Stimulated activated CD4-positive, alpha-beta T cell treated with anti-CD3 and anti-CD28 coated beads, Interleukin-12 subunit alpha, Interleukin-12 subunit beta, amount 100 ng/mL, for 24 hours (primary cell): ENCODE measurements at regions not wholly inside any gene's neighbourhood (a gene's known extent, or its start where the extent isn't known, plus 50 kb on each side); places are given as distances from the start of the nearest gene placed in this dataset.
"Not testable (repeated sequence)": the region's sequence is repeated elsewhere in the genome, so short reads cannot be mapped to it uniquely, and the experiment has no call there.

ENCODE experiments used
- DNase-seq, 2 experiments: peaks; one replicate each; pipeline ENCODE4 v3.0.0-alpha.2; 2020; ENCODE audit warnings: low read depth in 2 of 2

DNA sequence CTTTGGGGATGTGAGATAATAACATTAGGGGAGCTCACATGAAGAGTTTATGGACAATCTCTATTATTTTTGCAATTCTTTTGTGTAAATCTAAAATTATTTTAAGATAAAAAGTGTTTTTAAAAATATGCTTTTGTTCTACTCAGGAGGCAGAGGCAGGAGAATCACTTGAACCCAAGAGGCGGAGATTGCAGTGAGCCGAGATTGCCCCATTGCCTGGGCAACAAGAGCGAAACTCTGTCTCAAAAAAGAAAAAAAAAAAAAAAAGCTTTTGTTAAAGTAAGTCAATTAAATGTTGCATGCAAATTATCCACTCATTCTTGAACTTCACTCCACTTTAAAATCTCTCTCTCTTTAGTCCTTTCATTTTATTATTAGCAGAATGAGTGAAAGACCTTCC, 193.3 kb upstream of the IRS2 start:
- not testable (repeated sequence) for DNase-seq

DNA sequence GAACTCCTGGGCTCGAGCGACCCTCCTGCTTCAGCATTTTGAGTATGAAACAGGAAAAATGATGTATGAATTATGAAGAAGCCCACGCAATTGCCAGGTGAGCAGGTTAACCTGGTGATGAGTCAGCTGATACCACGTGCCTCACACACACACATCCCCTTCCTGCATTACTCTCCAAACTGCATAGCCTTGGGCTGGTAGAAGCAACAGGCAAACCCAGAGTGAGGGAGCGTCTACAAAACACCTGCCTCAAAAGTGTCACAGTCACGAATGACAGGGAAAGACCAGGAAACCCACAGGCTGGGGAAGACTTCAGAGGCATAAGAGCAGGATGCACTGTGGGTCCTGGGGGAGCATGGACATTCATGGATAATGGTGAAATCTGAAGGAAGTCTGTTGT, 192.8 kb upstream of the IRS2 start:
- no peak for DNase-seq

DNA sequence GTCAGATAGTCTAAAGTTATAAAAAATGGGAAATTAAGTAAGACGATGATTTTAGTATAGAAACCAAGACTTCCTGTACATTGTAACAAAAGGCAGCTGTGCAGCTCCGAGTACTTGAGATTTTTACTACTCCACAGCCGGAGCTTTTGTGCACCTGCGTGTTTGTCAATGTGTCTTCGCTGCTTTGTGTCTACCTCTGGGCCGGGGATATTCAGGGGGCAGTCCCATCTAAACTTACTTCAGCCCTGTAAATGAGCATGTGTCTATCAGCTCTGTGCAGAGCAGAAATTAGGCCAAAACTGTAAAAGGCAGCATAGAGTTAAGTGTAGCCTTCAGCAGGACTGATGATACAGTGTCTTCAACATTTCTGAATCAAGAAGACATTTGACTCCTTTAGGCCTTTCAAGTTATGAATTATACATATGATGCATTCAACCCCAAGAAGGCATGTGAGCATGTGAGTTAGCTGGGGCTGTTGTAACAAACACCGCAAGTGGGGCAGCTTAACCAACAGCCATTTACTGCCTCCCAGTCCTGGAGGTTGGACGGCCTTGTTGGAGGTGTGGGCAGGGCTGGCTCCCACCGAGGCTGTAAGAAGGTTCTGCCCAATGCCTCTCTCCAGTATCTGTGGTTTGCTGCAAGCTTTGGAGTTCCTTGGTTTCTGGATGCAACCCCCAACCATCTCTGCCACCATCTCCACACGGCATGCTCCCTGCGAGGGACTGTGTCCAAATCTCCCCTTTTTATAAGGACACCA, 191.0 kb upstream of the IRS2 start:
- no peak for DNase-seq

DNA sequence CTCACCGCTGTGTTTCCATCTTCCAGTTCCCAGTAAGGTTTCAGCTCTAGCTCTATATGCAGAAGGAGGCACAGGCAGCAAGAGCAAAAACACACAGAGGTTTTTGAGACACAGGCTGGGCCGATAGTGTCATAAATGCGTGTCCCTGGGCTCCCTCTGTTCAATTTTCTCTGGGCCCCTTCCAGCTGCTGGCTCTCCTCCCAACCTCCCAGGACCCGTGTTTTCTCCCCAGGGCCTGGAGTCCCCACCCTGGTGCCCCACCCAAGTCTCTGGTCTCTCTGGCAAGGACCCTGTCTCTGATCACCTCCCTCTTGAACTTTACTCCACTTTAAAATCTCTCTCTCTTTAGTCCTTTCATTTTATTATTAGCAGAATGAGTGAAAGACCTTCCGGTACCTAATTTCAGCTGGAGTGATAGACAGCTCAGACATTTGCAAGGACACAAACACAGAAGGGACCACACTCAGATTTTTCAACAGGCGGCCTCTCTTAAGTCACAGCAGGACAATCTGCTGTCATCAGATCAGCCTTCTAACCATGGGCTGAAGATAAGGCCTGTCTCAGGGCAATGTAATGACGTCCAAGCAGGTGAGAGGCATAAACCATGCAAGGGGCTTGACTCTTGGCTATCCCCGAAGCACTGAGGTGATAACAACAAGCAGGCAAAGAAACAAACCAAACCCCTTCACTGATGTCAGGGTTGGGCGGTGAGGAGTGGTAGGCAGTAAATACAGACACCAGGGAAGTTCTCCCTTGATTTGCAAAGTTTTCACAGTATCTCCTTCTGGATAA, 190.0 kb upstream of the IRS2 start:
- DNase-seq = no peak

DNA sequence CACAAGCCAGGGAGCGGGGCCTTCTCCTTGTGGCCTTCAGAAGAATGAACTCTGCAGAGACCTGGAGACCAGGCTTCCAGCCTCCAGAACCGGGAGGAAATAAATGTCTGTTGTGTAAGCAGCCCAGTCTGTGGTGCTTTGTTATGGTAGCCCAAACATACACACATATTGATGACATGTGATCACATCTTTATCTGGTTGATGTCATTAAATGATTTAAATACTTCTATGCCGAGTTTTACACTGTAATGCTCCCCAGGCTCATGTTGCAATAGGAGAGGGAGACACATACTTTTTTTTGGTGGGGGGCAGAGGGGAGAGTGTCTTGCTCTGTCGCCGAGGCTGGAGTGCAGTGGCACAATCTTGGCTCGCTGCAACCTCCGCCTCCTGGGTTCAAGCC, 188.0 kb upstream of the IRS2 start:
- DNase-seq = no peak

DNA sequence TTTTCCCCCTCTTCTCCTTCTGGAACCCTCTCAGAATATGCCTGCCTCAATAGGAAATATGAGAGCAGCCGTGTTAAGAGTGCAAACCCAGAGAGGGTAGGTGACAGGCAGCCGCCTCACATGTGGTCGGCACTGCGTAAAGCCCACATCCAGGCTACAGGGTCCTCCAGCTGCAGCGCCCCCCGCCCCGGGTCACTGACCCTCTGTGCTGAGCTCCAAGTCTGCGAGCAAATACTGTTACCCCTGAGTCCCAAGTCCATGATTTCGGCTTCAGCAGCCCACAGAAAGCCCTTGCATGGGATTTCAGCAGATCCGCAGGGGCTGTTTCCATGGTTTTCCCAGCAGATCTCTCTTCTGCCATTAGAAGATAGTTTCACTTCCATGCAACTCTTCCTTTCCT, 186.9 kb upstream of the IRS2 start:
- DNase-seq = no peak

DNA sequence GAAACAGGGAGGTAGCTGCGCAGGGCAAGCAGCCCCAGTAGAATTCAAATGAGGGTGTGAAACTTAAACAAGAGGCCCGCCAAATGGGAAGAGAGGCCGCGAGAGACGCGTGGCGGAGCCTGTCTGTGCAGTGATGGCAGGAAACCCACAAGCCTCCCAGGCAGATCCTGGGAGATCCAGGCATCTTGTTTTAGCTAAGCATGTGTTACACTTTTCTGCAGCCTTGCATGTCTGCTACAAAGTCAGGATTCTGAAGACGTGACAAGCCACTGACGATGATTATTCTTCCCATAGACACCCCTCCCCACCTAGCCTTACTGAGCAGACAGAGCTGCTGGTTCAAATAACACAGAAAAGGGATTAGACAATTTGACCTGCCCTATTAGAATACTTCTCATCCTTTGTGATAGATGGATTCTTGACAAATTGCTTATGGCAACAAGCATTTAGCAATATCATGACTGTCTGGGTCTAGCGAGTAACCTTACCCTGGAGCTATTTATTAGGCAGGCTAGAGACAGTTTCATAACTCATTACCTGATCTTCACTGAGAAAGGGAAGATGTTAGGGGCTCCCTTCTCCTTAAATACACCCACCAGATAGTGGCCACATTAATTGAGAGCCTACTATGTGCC, 185.2 kb upstream of the IRS2 start:
- no peak for DNase-seq

DNA sequence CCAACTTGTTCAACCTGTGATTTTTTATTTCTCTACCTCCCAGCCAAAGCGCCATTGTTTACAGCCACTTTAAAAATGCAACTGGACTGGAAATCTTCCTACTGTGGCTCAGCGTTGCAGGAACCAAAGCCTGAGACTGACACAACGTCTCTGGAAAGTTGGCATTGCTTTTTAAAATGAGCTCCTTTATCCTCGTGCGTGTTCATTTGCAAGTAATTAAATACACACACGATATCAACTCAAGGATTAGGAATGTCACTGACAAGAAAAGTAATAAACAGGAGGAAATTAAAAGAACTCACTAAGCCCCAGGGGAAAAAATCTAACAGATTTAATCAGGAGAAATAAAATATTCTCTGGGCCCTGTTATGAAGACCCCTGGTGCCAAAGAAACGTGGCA, 184.6 kb upstream of the IRS2 start:
- no peak for DNase-seq

DNA sequence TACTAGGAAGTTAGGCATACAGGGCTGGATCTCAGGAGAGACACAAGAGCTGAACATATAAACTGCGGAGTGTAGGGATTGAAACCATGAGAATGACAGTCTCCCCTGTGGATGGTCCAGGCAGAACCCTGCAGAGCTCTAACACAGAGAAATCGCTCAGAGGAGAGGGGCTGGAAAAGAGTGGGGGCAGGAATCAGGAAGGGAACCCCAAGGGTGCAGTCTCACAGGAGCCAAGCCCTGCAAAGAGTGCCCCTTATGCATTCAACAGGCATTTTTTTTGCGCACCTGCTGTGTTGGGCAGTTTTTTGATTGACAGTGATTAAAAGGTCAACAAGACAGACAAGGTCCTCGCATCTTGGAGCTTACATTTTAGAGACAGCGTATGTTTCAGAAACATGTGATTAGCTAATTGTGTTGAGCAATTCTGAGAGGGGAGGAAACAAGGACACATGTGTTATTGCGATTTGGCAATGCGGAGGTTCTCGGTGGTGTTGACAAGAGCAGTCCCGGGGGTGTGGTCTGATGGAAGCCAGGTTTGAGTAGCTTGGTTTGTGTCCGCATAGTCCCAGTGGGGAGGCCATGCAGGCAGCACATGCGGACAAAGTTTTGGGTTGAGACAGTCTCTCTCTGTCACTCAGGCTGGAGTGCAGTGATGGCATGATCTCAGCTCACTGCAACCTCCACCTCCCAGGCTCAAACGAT, 182.6 kb upstream of the IRS2 start:
- no peak for DNase-seq

DNA sequence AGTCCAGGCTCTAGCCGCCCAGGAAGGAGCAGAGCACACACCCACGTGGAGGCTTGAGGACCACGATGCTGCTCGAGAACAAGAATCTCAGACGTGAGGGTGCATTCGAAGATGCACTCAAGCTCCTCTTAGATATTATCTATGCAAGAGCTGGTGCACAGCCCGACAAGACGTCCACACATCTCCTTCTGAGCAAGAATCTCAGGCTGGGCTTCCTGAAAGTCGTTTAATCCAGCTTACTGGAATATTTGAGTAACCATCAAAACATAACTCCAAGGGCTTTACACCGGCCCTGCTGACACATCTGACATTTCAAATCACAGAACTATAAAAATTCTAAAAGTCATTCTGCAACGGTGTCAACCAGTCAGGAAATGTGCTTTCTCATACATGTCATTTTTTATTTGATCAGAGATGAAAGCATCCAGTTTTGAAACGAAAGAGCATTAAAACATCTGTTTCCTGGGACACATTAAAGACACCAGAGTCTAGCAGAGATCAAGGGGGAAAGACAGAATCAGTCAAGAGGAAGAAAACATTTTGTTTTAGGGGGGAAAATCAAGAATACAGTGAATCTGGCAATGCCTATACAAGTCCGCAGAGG, 177.7 kb upstream of the IRS2 start:
- DNase-seq = no peak

DNA sequence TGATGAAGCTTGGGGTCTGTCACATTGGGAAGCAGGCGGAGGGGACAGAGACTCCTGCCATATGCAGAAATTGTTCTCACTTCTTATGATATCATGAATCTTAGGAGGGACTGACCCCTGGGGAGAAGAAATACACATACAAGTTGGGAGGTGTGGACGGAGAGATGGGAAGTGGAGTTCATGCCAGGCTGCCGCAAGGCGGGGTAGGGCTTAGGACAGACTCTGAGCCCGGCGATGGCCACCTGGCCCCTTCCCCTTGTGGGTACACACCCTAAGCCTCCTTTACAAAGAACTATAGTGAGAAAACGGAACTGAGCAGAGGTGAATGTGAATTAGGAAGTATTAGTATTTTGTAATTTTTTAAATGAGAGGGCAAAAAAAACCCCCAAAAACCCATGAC, 177.0 kb upstream of the IRS2 start:
- DNase-seq = no peak

DNA sequence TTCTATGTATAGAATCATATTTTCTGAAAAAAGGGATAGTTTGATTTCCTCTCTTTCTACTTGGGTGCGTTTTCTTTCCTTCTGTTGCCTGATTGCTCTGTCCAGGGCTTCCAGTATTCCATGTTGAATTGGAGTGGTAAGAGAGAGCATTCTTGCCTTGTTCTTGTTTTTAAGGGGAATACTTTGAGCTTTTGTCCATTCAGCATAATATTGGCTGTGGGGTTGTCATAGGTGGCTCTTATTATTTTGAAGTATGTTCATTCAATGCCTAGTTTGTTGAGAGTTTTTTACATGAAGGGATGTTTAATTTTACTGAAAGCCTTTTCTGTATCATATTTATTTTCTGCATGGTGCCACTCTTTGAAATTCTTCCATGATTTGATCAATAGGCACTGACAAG, 173.5 kb upstream of the IRS2 start:
- no peak for DNase-seq

DNA sequence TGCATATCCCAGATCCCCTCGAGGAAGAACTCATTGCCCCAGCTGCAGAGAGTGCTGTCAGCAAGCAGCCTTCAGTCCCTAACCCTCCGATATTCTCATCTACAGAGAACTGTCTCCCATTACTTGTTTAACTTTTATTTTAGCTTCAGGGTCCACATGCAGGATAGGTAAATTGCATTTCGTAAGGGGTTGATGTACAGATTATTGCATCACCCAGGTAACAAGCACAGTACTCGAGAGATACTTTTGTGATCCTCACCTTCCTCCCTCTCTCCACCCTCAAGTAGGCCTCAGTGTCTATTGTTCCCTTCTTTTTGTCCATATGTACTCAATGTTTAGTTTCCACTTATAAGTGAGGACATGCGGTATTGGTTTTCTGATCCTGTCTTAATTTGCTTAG, 171.5 kb upstream of the IRS2 start:
- no peak for DNase-seq

DNA sequence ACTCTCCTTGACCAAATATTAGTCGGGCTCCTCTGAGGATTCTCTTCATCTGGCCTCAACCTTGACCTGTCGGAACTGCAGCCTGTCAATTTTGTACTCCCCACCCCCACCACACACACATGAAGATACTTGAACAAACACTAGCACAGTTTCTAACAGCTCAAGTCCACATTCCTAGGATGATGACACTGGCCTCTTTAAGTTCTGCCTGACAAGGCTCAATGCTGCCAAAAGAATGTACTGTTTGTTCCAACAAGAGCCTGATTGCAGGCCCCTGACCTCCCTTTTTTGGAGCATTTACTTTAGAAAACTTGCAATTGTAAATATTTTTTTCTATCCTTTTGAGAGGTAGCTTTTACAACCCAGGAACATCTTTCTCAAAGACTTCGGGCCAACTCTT, 169.2 kb upstream of the IRS2 start:
- DNase-seq = no peak

DNA sequence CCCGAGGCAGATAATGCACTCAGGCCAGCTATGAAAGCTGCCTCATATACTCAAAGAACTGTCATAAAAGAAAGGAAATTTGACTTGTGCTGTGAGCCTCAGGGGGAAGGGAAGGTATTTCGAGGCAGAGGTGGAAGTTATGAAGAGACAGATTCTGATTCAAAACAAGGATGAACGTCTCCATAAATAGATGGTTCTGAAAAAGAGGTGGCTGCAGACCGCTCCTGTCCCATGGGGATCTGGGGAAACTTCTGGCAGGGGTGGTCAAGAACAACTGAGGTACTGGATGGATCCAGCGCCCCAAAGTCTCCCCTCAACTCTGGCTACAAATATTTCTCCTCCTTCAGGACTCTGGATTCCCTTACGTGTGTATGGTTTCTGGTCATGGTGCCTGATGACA, 168.1 kb upstream of the IRS2 start:
- no peak for DNase-seq

DNA sequence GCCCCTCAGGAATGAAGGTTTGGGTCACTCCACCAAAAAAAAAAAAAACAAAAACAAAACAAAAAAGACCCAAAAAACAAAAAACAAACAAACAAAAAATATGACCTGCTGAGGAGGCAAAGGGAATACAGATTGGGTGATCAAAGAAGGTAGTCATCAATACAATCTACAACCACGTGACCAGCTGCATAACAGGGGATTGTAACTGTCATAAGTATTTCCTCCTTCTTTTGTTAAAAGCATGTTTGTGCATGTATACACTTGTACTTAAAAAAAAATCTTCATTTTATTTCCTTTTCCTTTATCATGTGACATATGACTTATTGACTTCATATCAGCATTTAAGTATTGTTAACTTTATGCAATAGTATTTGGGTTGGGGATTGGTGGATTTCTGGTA, 165.1 kb upstream of the IRS2 start:
- DNase-seq = no peak

DNA sequence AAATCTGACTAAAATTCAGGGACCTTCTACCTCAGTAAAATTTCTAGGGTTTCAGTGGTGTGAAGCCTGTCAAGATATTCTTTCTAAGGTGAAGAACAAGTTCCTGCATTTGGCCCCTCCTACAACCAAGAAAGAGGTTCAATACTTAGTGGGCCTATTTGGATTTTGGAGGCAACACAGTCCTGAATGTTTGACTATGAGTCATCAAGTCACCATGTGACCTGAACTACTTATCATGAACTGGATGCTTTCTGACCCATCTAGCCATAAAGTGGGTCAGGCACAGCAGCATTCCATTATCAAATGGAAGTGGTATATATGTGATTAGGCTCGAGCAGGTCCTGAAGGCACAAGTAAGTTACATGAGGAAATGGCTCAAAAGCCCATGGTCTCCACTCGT, 163.0 kb upstream of the IRS2 start:
- no peak for DNase-seq

DNA sequence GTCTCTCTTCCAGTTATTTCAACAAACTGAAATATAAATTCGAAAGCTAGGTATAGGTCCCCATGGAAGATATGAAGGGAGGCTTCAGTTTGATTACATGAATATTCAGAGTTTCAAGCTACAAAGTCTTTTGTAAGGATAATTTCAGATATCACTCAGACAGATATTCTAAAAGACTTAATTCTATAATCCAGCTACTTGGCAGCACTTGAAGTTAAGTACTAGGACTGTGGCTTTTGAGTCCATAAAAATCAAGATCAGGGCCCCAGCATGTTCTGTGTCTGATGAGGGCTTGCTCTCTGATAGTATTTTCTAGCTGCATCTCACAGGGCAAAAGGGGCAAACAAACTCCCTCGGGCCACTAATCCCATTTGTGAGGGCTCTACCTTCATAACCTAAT, 160.6 kb upstream of the IRS2 start:
- DNase-seq = no peak

DNA sequence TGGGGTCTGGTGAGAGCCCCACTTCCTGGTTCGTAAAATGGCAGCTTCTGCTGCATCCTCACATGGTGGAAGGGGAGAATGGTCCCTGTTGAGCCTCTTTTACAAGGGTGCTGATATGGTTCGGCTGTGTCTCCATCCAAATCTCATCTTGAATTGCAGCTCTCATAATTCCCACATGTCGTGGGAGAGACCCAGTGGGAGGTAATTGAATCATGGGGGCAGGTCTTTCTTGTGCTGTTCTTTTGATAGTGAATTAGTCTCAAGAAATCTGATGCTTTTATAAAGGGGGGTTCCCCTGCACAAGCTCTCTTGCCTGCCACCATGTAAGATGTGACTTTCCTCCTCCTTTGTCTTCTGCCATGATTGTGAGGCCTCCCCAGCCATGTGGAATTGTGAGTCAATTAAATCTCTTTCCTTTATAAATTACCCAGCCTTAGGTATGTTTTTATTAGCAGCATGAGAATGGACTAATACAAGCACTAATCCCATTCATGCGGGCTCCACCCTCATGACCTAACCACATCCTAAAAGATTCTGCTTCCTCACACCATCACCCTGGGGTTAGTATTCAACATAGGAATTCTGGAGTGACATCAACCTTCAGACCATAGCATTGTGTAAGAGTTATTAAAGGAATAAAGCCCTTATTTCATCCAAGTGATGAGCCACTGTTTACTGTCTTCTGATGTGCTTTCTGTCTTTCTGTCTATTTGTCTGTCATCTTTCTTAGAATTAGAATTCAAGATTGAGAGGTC, 159.0 kb upstream of the IRS2 start:
- DNase-seq = no peak

DNA sequence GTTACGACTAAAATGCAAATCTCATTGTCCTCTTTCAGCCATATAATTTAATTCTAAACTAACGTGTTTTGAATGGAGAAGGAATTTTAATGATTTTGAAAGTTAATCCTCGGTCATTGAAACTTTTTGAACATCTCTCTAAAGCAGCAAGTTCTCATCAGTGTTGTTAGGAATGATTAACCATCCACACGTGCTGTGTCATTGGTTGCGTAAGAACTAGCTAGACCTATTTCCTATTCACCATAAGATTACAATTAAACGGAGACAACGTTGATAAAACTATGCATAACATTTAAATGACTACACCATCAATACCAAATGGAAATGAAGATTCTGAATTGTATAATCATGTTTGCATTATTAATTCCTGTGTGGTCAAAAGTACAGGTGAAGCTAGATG, 155.6 kb upstream of the IRS2 start:
- DNase-seq = no peak

DNA sequence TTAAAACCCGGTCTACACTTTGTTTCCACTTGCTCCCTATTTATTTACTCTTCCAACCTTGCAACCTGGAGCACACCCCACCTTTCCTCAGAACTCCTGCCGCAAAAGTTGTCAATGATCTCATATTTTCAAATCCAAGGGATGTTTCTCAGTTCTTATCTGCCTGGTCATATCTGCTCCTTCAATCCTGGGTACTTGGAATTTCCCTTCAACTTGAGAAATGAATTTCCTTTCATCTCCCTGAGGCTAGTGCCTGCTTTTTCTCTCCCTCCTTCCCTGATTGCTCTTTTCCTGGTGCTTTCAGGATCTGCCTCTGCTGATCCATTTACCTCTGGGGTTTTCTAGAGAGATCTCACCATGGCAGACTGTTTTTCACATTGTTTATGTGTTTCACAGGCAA, 154.8 kb upstream of the IRS2 start:
- no peak for DNase-seq
